ENCODE measurements at regions not wholly inside any gene's neighbourhood (a gene's known extent, or its start where the extent isn't known, plus 50 kb on each side); places are given as distances from the start of the nearest gene placed in this dataset.
A peak's percentile ranks its signal among the peaks of the same experiment; 100 is the strongest.
"Not testable (repeated sequence)": the region's sequence is repeated elsewhere in the genome, so short reads cannot be mapped to it uniquely, and the experiment has no call there.

GRCh38 chr20:22967706-22968105 is 67.4 kb upstream of the SSTR4 start:
- not testable (repeated sequence) for DNase-seq

- DNase-seq, result not testable (repeated sequence)
Measured at GRCh38 chr20:22969031-22969430, 66.1 kb upstream of the SSTR4 start.

GRCh38 chr20:22971077-22971476 is 64.0 kb upstream of the SSTR4 start:
- not testable (repeated sequence) for DNase-seq

DNA sequence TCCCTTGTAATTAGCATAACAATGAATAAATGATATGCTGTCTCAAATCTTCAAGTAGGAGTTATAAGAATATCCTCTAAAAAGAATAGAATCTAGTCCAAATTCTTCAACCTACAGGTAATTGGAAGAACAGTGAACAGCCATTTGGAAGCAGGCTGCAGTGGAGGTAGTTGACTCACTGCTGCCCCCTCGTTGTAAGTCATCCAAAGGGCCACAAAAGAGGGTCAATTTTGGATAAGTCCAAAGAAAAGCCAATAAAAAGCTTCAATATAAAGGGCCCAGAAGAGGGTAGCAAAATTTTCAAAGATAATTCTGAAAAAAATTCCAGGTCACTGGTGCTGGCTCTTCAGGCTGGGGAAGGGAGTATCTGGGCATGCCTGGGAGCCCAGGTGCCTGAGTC is 60.8 kb upstream of the SSTR4 start:
- DNase-seq, result peak; percentile 23

- no peak for DNase-seq
Measured at GRCh38 chr20:22977047-22977785, 57.9 kb upstream of the SSTR4 start.

DNA sequence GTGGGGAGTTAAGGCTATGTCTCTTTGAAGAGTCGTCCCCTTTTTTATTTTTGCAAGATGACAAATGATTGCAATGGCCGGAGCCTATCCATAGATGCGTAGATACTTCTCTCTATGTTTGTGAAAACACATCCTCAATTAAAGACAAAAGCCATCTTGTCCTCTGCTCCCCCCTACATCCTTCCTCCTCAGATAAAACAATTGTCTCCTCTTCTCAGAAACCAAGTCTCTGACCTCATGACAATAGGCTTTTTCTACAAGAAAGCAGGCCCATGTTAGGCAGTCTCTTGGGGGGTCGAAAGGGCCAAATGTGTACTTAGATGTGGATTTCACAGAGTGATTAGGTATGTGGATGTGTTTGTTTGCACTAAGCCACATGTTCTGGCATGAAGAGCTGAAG is 51.1 kb upstream of the SSTR4 start:
- no peak for DNase-seq

GRCh38 chr20:22984606-22985005 is 50.5 kb upstream of the SSTR4 start:
- no peak for DNase-seq

DNA sequence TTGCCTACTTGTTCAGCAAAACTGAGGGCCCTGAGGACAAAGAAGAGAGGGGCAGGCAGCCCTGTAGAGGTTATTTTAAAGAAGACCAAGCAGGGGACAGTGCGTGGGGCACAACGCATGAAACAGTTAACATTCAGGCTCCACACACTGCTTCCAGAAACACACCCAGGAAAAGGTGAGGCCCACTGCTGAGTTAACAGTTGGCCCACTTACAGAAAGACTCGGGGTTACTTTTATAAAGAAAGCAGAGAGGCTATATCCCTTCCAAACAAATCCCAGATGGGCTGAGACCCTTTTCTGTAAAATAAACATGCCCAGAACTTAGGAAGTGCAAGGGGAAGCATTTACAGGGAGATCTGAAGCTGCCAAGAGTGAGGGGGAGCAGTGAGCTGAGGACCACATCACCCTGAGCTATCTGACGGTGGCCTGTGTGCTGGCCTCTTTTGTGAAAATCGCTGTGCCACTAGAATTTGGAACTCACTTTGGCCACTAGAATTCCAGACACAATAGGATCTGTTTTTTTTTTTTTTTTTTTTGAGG is 49.8 kb upstream of the SSTR4 start:
- DNase-seq, result no peak

All from RPMI8226 (cell line).